NCI-H2029 treated with DMSO at 0.1 percent for 48 hours (cell line): ENCODE measurements at regions not wholly inside any gene's neighbourhood (a gene's known extent, or its start where the extent isn't known, plus 50 kb on each side); places are given as distances from the start of the nearest gene placed in this dataset.
"Not testable (repeated sequence)": the region's sequence is repeated elsewhere in the genome, so short reads cannot be mapped to it uniquely, and the experiment has no call there.

Source experiments
- DNase-seq: peaks from one replicate; lab custom pipeline; 2025; lab: John Stamatoyannopoulos, UW

DNA sequence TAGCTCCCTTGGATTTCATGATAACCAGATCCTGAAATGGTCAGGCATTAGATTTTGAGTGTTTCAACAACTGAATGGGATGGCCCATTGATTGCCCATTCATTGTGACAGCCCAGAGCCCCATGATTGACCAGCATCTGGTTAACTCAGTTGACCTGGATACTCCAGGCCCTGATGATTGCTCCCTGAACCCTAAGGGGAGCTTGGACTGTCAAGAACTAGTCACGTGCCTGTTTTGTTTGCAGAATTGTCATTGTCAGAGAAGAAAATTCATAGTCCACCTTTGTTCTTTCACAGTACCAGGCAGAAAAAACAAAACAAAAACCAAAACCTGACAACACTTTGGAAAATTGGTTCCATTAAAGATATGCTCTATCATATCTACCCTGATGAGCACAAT is 241.3 kb upstream of the ONECUT1 start:
- no peak for DNase-seq

DNA sequence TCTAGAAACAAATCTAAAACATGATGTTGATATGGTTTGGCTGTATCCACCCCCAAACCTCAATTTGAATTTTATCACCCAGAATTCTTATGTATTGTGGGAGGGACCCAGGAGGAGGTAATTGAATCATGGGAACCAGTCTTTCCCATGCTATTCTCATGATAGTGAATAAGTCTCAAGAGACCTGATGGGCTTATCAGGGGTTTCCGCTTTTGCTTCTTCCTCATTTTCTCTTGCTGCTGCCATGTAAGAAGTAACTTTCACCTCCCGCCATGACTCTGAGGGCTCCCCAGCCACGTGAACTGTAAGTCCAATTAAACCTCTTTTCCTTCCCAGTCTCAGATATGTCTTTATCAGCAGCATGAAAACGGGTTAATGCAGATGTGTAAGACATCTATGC is 232.7 kb upstream of the ONECUT1 start:
- DNase-seq, result no peak

DNA sequence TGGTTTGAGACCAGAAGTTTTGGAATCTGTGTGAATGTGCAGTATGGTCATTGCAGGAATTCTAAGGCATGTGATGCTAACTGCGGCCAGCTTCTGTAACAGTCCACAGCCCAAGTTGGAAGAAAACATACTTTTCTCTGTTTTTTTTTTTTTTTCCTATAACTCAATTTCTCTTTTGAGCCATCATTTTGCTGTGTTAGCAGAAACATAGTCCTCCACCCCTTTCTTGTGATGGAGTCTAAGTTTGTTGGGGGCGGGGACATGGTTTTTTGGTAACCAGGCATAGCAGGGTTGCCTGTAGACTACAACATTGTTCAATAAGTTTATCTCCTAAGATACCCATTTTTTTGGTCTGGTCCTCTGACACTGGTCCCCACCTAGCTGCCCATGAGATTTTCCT is 223.2 kb upstream of the ONECUT1 start:
- DNase-seq, result no peak

DNA sequence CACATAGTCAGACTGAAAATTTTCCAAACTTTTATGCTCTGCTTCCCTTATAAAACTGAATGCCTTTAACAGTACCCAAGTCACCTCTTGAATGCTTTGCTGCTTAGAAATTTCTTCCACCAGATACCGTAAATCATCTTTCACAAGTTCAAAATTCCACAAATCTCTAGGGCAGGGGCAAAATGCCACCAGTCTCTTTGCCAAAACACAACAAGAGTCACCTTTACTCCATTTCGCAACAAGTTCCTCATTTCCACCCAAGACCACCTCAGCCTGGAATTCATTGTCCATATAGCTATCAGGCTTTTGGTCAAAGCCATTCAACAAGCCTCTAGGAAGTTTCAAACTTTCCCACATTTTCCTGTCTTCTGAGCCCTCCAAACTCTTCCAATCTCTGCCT is 221.6 kb upstream of the ONECUT1 start:
- DNase-seq, result not testable (repeated sequence)

DNA sequence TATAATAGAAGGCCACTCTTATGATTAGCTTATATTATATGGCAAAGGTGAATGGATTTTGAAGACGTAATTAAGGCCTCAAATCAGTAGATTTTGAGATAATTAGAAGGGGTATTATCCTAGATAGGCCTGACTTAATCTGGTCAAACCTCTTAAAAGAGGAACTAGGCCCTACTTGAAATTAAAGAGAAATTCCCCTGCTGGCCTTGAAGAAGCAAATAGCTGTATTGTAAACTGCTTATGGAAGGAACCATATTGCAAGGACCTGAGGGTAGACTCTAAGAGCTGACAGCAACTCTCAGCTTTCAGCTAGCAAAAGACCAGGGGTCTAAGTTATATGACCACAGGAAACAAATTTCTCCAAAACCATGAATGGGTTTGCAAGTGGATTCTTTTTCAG is 219.0 kb upstream of the ONECUT1 start:
- no peak for DNase-seq

DNA sequence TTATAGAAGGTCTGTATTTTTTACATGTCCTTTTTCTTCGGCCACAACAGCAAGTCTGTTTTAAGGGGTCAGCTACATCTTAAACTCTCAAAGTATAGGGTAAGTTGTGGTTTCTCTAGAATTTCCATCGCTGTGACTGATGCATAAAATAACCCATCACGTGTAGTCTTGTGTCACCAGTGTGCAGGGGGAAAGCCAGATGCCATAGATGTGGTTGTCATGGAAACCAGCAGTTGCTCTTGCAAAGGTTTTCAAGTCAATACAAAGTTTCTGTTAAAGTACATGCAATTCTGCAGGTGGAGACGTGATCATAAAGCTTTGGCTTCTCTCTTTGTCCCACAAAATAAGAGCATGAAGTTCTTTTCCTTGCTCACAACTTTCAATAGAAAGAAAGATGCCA is 210.3 kb upstream of the ONECUT1 start:
- DNase-seq, result no peak

DNA sequence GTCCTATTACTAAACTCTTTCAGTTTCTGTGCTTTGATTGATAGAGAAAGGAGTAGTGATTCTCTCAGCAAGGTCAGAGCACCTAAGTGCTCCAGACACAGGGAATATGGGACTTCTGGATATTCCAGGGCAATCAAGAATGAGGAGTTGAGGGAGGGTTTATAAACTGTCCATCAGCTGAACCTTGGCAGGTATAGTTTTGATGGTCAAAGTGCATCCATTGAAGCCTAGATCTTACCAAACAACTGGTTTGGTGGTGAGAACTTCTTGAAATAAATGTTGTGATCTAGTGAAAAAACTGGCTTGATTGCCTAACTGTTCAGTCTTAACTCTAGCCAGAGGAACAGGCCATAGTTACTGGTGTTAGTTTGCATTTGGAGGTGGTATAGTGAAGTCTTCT is 207.0 kb upstream of the ONECUT1 start:
- no peak for DNase-seq

DNA sequence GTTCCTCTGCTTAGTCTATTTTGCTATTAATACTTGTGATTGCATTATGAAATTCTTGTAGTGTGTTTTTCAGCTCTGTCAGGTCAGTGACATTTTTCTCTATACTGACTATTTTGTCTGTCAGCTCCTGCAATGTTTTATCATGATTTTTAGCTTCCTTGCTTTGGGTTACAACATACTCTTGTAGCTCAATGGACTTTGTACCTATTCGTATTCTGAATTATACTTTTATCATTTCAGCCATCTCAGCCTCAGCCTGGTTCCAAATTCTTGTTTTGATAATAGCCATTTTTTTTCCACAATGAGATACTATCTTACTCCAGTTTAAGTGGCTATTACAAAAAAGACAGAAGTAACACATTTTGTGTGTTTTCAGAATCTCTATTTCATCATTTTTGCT is 204.2 kb upstream of the ONECUT1 start:
- DNase-seq, result no peak

DNA sequence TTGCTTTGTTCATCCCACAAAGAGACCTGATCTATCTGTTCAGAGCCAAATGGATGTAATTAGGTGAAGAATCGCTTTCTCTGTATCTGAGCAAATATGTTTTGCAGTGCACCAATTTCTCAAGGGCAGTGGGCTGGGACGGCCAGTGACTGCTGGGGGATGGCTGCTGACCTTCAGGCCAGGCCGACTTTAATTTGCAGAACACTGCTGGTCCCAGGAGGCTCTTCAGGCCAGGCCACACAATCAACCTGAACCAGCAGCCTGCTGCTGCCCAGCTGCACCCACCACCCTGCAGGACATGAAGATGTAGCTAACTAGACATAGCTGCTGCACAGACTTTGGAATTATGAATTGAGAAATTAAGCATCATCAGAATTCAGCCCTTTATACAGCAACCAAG is 194.4 kb upstream of the ONECUT1 start:
- DNase-seq, result no peak

DNA sequence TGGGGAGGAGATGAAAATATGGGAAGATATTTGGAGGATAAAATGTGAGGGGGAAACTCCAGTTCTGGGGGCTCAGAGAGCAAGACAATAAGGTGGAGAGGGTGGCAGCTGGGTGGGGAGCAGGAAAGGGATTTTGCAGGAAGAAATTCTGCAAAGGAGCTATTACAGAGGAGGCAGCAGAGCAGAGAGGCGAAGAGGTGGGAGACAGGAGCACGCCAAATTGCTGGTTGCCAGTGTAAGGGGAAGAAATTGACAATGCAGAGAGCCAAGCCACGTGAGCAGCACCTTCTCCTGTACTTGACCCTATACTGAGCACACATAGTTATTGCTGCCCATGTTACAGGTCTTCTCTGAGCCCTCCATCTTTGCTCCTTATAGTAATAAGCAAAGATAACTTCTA is 190.3 kb upstream of the ONECUT1 start:
- no peak for DNase-seq

DNA sequence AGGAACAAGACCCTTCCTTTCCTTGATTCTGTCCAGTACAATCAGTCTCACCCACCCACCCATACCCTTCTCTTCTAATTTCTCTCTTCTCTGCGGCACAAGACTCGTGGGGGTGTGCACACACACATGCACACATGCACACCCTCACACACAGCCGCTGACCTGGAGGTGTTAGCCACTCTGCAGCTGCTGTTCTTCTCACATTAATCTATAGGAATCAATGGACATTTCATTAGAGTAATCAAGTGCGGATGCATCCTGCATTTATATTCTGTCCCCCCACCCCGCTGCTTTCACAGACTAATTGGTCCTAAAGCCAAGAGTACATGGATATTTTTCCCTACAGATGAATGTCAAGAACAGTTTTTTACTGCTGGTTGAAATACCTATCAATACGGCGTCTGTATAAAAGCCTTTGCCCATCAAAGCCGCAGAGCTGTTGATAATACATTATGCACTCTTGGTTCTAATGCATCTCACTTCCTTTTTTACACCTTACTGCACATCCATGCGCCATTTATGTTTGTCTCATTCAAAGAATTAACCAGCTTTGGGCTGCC is 186.5 kb upstream of the ONECUT1 start:
- DNase-seq, result no peak

DNA sequence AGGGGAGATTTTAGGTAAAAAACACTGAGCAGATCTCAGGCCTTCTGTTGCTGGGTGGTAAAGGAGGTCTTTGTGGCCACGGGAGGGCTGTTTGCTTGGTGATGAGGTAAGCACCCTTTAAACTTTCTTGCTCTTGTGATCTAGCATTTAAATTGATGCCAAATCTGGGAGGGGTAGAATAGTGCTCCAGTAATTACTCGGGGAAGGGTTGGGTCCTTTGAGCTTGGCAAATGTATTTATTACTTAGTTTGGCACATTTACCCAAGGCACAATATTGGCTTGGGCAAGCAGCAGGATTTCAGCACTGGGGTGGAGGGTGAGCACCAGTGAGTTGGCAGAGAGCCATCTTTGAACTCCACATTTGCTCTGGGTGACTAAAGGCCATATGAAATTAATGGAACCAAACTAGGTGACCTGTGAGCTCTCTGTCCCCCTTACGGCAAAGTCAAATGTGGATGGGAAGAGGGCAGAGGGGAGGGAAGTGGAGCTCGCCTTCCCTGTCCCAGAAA is 185.9 kb upstream of the ONECUT1 start:
- DNase-seq, result no peak

DNA sequence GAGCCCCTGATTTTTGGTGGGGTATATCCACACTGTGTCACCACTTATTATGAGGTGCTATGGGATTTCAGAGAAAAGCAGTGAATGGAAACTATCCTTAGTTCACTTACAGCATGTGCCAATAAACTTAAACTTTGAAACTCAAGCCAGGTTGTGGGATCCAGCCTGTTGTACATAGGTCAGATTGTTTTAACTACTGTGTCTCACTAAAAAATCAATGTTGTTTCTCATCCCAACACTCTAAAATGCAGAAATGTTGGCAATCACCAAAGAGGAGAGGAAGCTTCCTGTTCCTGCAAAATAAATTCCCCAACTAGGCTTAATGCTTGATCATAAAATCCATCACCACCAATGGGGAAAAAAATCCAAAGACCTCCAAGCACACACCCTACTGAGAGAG is 173.7 kb upstream of the ONECUT1 start:
- no peak for DNase-seq

DNA sequence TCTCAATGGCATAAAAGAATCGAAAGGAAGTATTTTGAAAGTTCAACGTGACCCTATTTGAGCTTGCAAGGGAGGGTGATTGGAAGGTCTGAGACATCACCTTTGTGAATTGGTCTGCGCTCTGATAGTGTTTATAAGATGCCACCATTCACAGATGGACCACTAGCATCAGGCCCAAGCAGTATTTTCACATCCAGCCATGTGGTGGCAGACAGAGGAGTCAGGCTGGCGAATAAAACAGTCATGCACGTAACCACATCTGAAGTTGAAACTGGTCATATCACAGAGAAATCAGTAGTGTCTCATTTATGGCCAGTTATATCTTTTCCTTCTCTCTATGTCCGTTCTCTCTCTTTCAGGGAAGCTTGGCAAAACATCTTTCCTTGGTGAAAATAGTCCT is 170.1 kb upstream of the ONECUT1 start:
- no peak for DNase-seq

DNA sequence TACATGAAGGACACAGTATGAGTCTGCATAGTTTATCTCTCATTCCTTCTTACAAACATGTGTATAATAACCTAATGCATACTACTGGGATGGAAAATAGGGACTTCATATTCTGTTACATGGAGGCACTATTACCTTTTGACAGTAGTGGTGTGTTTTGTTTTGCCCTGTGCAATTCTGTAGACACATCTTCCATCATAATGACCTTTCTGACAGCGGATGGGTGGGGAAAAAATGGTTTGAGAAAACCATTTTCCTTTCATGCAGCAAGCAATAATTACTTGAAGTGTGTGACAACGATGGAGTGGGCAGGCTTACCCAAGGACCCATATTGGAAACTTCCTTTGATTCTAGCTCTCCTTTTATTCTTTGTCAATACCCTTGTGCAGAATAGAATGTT is 153.6 kb upstream of the ONECUT1 start:
- no peak for DNase-seq

DNA sequence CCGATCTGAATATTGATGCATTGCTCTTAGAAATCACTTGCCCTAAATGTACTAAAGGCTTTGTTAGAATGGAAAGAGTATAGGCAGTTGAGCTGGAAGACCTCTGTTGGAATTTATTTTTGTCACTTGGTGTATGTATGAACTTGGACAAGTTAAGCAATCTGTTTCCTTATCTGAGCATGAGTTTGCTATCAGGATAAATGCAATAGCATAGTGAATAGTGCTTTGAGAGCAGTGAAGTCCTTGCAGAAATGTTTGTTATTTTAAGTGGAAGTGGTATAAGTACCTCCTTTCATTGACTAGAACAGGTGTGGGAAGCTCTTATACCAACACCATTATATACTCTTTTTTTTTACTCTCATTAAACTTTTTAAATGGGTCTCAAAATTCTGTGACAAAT is 146.4 kb upstream of the ONECUT1 start:
- no peak for DNase-seq

DNA sequence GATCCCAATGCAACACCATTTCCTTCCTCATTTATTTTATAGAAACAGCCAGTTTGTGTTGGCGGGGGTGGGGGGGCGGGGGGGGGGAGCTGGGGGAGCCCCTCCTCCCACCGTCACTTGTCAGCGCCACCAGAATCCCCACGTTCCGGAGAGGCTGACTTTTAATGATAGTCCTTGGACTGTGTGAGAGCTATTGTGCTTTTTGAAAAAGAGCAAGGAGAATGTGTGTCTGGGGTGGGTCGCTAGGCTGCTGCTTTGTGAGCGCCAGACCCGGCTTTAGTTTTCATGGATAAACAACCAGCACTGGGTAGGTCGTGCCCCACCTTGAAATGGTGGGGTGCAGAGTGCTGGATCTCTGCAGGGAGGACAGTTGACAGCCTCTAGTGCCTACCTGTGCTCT is 135.0 kb upstream of the ONECUT1 start:
- DNase-seq, result no peak

DNA sequence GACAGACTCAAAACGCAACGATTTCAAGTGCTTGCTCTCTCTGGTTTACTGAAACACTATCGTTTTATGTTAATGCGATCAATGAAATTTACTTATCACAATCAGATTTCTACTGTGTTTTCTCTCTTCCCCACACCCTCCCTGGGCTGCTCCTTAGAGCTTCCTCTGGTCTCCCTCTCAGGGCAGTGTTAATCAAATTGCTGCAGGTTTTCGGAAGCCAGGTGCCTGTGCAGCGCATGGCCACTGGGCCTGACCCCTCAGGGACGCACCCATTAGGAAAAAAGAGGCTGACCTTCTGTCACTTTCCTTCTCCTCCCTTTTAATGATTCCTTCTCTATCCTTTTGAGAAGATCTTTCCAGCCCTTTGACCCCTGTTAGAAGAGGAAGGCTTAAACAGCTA is 134.5 kb upstream of the ONECUT1 start:
- DNase-seq, result no peak

DNA sequence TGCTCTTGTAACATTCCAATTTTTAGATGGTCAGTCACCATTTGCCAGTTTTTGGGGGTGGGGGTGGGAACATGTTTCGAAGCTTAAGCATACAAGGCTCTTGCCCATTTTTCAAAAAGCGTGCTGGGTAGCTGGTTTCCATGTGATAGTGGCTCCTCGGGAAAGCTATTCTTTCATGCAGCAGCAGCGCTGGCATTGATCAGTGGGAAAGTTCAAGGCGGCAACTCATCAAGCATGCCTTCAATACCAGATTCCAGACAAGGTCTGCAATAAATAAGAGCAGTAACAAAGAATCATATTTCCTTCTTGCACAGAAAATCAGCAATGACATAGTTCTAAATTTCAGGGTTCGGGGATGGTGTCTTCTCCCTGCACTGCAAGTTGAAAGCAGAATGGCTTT is 133.5 kb upstream of the ONECUT1 start:
- DNase-seq, result no peak

DNA sequence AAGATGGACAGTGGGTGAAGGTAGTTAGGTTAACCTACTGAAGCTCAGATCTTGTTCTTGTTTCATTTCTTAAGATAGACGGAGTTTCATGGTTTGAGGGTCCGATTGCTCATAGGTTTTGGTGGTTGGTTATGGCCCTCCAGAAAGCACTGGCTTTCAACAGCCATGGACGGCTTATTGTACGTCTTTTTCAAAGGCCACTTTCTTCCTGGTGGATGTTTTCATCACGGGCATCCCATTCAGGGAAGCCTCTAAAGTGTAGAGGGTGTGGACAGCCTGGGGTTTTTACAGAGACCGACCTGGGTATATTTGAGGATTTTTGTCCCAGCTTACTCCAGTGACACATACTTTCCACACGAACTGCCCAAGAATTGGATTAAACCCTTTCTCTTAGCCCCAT is 132.7 kb upstream of the ONECUT1 start:
- no peak for DNase-seq

DNA sequence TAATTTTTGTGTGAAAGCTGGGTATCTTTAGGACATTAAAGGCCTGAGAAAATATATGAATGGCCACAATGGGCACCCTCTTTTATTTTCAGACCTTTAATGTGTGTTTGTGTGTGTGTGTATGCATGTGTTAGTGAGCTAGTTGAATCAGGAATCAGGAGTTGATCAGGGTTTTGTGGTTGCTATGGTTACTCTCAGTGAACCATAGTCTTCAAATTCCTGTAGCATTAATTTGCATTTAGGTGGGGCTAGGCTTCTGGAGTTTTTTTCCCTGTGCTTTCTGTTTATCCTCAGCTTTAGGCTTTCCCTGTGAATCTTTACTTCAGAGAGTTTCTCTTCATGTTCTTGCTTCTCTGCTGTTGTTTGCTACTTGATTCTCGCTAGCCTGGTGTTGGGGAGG is 122.0 kb upstream of the ONECUT1 start:
- DNase-seq, result no peak

DNA sequence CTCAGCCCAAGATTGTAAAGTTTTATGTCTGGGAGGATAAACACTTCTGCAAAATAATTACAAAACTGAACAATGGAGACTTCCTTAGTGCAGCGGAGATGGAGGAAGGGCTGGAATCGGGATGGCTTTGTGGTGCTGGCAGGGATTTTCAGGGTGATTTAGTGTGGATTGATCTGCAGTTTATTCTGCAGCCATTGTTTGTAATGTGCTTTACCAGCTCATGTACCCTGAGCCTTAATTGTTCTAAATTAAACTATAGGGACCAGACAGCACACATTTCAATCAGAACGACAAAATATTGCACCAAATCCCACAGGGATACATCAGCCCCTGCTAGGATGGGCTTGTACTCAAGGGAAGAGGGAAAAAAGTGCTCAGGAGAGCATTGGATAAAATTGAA is 103.2 kb upstream of the ONECUT1 start:
- no peak for DNase-seq

DNA sequence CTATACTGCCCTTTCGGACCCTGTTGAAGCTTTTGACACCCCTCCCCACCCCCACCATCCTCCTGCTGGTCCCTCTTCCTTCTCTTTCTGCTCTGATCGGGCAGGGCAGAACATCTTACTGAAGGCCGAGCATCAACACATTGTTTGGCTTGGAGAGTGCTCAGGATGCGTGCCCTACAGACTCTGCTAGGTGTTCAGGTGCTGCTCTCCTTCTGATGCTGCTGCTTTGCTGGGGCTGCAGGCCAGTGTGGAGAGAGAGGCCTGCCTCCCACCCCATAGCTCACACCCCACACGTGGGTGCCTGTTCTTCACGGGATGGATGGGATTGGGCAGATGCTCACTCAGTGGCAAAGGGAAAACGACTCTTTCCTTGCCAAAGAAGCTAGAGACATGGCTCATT is 89.8 kb upstream of the ONECUT1 start:
- no peak for DNase-seq

DNA sequence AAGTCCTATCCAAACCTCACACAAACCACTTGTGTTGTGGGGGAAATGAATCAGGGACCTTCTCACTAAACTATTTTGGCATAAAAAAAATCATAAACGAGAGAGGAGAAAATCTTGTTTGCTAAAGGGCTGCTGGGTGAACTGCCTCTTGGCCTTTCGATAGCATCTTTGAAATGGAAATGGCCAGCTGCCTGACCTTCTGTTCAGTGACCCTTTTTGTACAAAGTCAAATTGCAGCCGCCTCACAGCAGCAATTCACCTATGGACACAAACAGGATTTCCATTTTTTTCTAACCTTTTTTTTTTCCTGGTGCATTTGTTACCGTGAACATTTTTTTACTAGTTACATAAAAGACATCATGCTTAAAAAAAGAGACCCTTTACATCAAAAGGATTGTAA is 89.0 kb upstream of the ONECUT1 start:
- no peak for DNase-seq
